HEK293 (cell line): ENCODE measurements at regions not wholly inside any gene's neighbourhood (a gene's known extent, or its start where the extent isn't known, plus 50 kb on each side); places are given as distances from the start of the nearest gene placed in this dataset.
A peak's percentile ranks its signal among the peaks of the same experiment; 100 is the strongest.

Source experiments
- CTCF ChIA-PET: fragments of 350-600 bp; formaldehyde crosslinking; extraction: SDS; loops from one replicate; lab custom pipeline; 2021; ENCODE audit warnings: antibody characterized with exemption; lab: Yijun Ruan, JAX
- POLR2A ChIA-PET: fragments of 300-600 bp; formaldehyde crosslinking; extraction: SDS; loops from one replicate; lab custom pipeline; 2020; ENCODE audit warnings: antibody characterized with exemption, inconsistent platforms; lab: Yijun Ruan, JAX
- H3K27ac ChIP-seq: fragments of 200-500 bp; sonication (Bioruptor generic); 2 replicates; pipeline ENCODE4 v1.5.1; 2014; ENCODE audit warnings: low read depth, low read length, control low read depth, inconsistent platforms; ENCODE audit errors: extremely low read depth
- H3K36me3 ChIP-seq, 2 experiments: fragments of 200-500 bp in 1 of 2; sonication (Bioruptor generic) in 1 of 2; 1 replicate in 1 of 2; 2 replicates in 1 of 2; pipeline ENCODE4 v1.5.1; 2014 to 2017; ENCODE audit warnings: inconsistent platforms in 2 of 2, low read length in 2 of 2; ENCODE audit not compliant: control insufficient read depth in 2 of 2, insufficient read depth in 1 of 2
- H3K4me1 ChIP-seq: fragments of 200-500 bp; sonication (Bioruptor generic); 2 replicates; pipeline ENCODE4 v1.5.1; 2014; ENCODE audit warnings: mild to moderate bottlenecking, low read length, inconsistent platforms; ENCODE audit not compliant: control insufficient read depth, insufficient read depth
- H3K4me3 ChIP-seq: 2 replicates; pipeline ENCODE4 v1.5.1; 2011; ENCODE audit warnings: low read depth, mild to moderate bottlenecking, control low read depth, low read length, moderate library complexity
- H3K9me3 ChIP-seq: fragments of 200-500 bp; sonication (Bioruptor generic); 2 replicates; pipeline ENCODE4 v1.5.1; 2014; ENCODE audit warnings: low read depth, low read length, inconsistent platforms; ENCODE audit not compliant: control insufficient read depth, insufficient read depth
- GFI1B ChIP-seq: fragments of 450-650 bp; formaldehyde crosslinking; IDR thresholded peaks from 2 replicates; pipeline ENCODE4 v1.5.1; 2016; ENCODE audit warnings: missing biosample characterization, missing genetic modification characterization
- HIC1 ChIP-seq: fragments of 450-650 bp; formaldehyde crosslinking; IDR thresholded peaks from 2 replicates; pipeline ENCODE4 v1.5.1; 2016; ENCODE audit warnings: missing biosample characterization, missing genetic modification characterization
- IKZF3 ChIP-seq: fragments of 450-650 bp; IDR thresholded peaks from 2 replicates; pipeline ENCODE4 v1.5.0; 2018; ENCODE audit warnings: missing biosample characterization, mild to moderate bottlenecking, missing genetic modification characterization, moderate library complexity
- SP3 ChIP-seq: fragments of 450-650 bp; formaldehyde crosslinking; IDR thresholded peaks from 2 replicates; pipeline ENCODE4 v1.5.1; 2016; ENCODE audit warnings: missing biosample characterization, missing genetic modification characterization
- SP7 ChIP-seq: fragments of 450-650 bp; formaldehyde crosslinking; IDR thresholded peaks from 2 replicates; pipeline ENCODE4 v1.5.1; 2016; ENCODE audit warnings: missing biosample characterization, missing genetic modification characterization
- TCF7L2 ChIP-seq: IDR thresholded peaks from 2 replicates; pipeline ENCODE4 v1.6.1; 2011; ENCODE audit warnings: low read depth, mild to moderate bottlenecking, inconsistent platforms, low read length, moderate library complexity, borderline replicate concordance
- ZFHX2 ChIP-seq: fragments of 450-650 bp; formaldehyde crosslinking; conservative IDR thresholded peaks from 2 replicates; pipeline ENCODE4 v1.5.1; 2016; ENCODE audit warnings: missing biosample characterization, missing genetic modification characterization
- ZNF132 ChIP-seq: fragments of 450-650 bp; formaldehyde crosslinking; IDR thresholded peaks from 2 replicates; pipeline ENCODE4 v1.5.1; 2017; ENCODE audit warnings: missing biosample characterization, missing genetic modification characterization, borderline replicate concordance
- ZNF266 ChIP-seq: fragments of 450-650 bp; formaldehyde crosslinking; IDR thresholded peaks from 2 replicates; pipeline ENCODE4 v1.5.1; 2016; ENCODE audit warnings: missing biosample characterization, missing genetic modification characterization, low read depth
- ZNF292 ChIP-seq: fragments of 450-650 bp; formaldehyde crosslinking; IDR thresholded peaks from 2 replicates; pipeline ENCODE4 v1.5.1; 2016; ENCODE audit warnings: low read depth, missing biosample characterization, missing genetic modification characterization, borderline replicate concordance
- ZNF335 ChIP-seq: fragments of 450-650 bp; formaldehyde crosslinking; conservative IDR thresholded peaks from 2 replicates; pipeline ENCODE4 v1.5.1; 2016; ENCODE audit warnings: missing biosample characterization, missing genetic modification characterization
- ZNF394 ChIP-seq: fragments of 450-650 bp; formaldehyde crosslinking; IDR thresholded peaks from 2 replicates; pipeline ENCODE4 v1.5.1; 2016; ENCODE audit warnings: missing biosample characterization, missing genetic modification characterization, mild to moderate bottlenecking, moderate library complexity, borderline replicate concordance
- ZNF513 ChIP-seq: fragments of 450-650 bp; IDR thresholded peaks from 2 replicates; pipeline ENCODE4 v1.5.1; 2018; ENCODE audit warnings: missing biosample characterization, missing genetic modification characterization
- ZNF530 ChIP-seq: fragments of 450-650 bp; formaldehyde crosslinking; IDR thresholded peaks from 2 replicates; pipeline ENCODE4 v1.5.1; 2016; ENCODE audit warnings: low read depth, missing biosample characterization, missing genetic modification characterization
- ZNF571 ChIP-seq: fragments of 450-650 bp; formaldehyde crosslinking; IDR thresholded peaks from 2 replicates; pipeline ENCODE4 v1.5.0; 2017; ENCODE audit warnings: missing biosample characterization, missing genetic modification characterization
- ZNF610 ChIP-seq: fragments of 450-650 bp; formaldehyde crosslinking; IDR thresholded peaks from 2 replicates; pipeline ENCODE4 v1.5.1; 2016; ENCODE audit warnings: missing biosample characterization, missing genetic modification characterization, borderline replicate concordance
- ZNF629 ChIP-seq: fragments of 450-650 bp; formaldehyde crosslinking; IDR thresholded peaks from 2 replicates; pipeline ENCODE4 v1.5.1; 2017; ENCODE audit warnings: missing biosample characterization, missing genetic modification characterization
- ZNF654 ChIP-seq: fragments of 450-650 bp; formaldehyde crosslinking; IDR thresholded peaks from 2 replicates; pipeline ENCODE4 v1.5.1; 2016; ENCODE audit warnings: low read depth, missing biosample characterization, missing genetic modification characterization
- ZNF660 ChIP-seq: fragments of 450-650 bp; IDR thresholded peaks from 2 replicates; pipeline ENCODE4 v1.5.1; 2018; ENCODE audit warnings: missing biosample characterization, mild to moderate bottlenecking, missing genetic modification characterization
- ZNF664 ChIP-seq: fragments of 450-650 bp; formaldehyde crosslinking; IDR thresholded peaks from 2 replicates; pipeline ENCODE4 v1.5.1; 2016; ENCODE audit warnings: missing biosample characterization, missing genetic modification characterization
- TF ChIP-seq, protein P1 (sequence below): fragments of 450-650 bp; IDR thresholded peaks from 2 replicates; pipeline ENCODE4 v1.5.1; 2018; ENCODE audit warnings: missing biosample characterization, mild to moderate bottlenecking, missing genetic modification characterization
- TF ChIP-seq, protein P2 (sequence below): fragments of 450-650 bp; formaldehyde crosslinking; IDR thresholded peaks from 2 replicates; pipeline ENCODE4; 2016; ENCODE audit warnings: missing biosample characterization, missing genetic modification characterization

GRCh38 chr6:20313960-20314530 is 87.6 kb upstream of the E2F3 start (continued):
- TF ChIP-seq ZNF513 (tag by site-specific recombination) (0 out of 2 replicates have a peak, but pooled peaks have one; percentile 3), ZNF654 (tag by site-specific recombination) (no peak), SP3 (tag by site-specific recombination) (no peak), ZNF266 (no peak), HIC1 (no peak), ZNF610 (tag by site-specific recombination) (no peak), ZNF530 (tag by site-specific recombination) (no peak), TCF7L2 (0 out of 2 replicates have a peak, but pooled peaks have one; percentile 23), ZNF629 (peak; percentile 84), ZNF292 (tag by site-specific recombination) (no peak), SP7 (tag by site-specific recombination) (peak; percentile 93)
- TF ChIP-seq, protein P1, sequence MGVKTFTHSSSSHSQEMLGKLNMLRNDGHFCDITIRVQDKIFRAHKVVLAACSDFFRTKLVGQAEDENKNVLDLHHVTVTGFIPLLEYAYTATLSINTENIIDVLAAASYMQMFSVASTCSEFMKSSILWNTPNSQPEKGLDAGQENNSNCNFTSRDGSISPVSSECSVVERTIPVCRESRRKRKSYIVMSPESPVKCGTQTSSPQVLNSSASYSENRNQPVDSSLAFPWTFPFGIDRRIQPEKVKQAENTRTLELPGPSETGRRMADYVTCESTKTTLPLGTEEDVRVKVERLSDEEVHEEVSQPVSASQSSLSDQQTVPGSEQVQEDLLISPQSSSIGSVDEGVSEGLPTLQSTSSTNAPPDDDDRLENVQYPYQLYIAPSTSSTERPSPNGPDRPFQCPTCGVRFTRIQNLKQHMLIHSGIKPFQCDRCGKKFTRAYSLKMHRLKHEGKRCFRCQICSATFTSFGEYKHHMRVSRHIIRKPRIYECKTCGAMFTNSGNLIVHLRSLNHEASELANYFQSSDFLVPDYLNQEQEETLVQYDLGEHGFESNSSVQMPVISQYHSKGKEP (tag by site-specific recombination), result peak; percentile 28; the same call in 1 of the 2 replicates

- CTCF ChIA-PET, result no interaction called here
Observed at GRCh38 chr6:20314866-20315845, 86.5 kb upstream of the E2F3 start.

More at GRCh38 chr6:20314866-20315845, 86.5 kb upstream of the E2F3 start:
- H3K4me1 ChIP-seq, result peaks cover 8% of the 10 kb centered on the region; the same call in 1 of the 2 replicates
- no peaks in the 10 kb centered on the region for H3K36me3 ChIP-seq
- H3K27ac ChIP-seq, result no peak overlapping the region
- H3K9me3 ChIP-seq, result no peaks in the 10 kb centered on the region
- no peak overlapping the region for H3K4me3 ChIP-seq
- no peak for TF ChIP-seq ZNF335
- no peak for TF ChIP-seq ZNF664 (tag by site-specific recombination)
- TF ChIP-seq ZNF571 (tag by site-specific recombination), result no peak
- TF ChIP-seq ZNF394 (tag by site-specific recombination), result no peak
- TF ChIP-seq, protein P2, sequence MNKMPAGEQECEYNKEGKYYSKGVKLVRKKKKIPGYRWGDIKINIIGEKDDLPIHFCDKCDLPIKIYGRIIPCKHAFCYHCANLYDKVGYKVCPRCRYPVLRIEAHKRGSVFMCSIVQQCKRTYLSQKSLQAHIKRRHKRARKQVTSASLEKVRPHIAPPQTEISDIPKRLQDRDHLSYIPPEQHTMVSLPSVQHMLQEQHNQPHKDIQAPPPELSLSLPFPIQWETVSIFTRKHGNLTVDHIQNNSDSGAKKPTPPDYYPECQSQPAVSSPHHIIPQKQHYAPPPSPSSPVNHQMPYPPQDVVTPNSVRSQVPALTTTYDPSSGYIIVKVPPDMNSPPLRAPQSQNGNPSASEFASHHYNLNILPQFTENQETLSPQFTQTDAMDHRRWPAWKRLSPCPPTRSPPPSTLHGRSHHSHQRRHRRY, result no peak
- no peak for TF ChIP-seq ZNF132 (tag by site-specific recombination)
- TF ChIP-seq GFI1B, result no peak
- TF ChIP-seq IKZF3 (tag by site-specific recombination), result no peak
- TF ChIP-seq ZNF660 (tag by site-specific recombination), result no peak
- TF ChIP-seq ZFHX2 (tag by site-specific recombination), result no peak
- POLR2A ChIA-PET, result no interaction called here
